CD8-positive, alpha-beta memory T cell (primary cell): ENCODE measurements at regions not wholly inside any gene's neighbourhood (a gene's known extent, or its start where the extent isn't known, plus 50 kb on each side); places are given as distances from the start of the nearest gene placed in this dataset.

Experiments
- CTCF ChIA-PET: fragments of 350-600 bp; sonication (Branson Sonifier 250); formaldehyde crosslinking; loops from one replicate; lab custom pipeline; 2021; ENCODE audit warnings: antibody characterized with exemption; lab: Charles Lee
- POLR2A ChIA-PET: fragments of 350-600 bp; sonication (Branson Sonifier 250); formaldehyde crosslinking; loops from one replicate; lab custom pipeline; 2021; ENCODE audit warnings: antibody characterized with exemption; lab: Charles Lee
- DNase-seq, 5 donors: peaks; one replicate each; pipeline versions ENCODE4 v3.0.0 to v3.0.0-alpha.2; 2020 to 2022; ENCODE audit warnings: mixed read lengths in 1 of 5
- H3K27ac ChIP-seq: one replicate; pipeline ENCODE4 v1.7.0; 2013; ENCODE audit warnings: low read depth, mild to moderate bottlenecking, low read length, moderate library complexity
- H3K27me3 ChIP-seq: 2 replicates; pipeline ENCODE4 v1.7.0; 2013; ENCODE audit warnings: low read length, mild to moderate bottlenecking; ENCODE audit not compliant: insufficient read depth, poor library complexity, severe bottlenecking
- H3K36me3 ChIP-seq: 2 replicates; pipeline ENCODE4 v1.7.0; 2013; ENCODE audit warnings: mild to moderate bottlenecking, low read length, moderate library complexity; ENCODE audit not compliant: insufficient read depth
- H3K4me1 ChIP-seq: 2 replicates; pipeline ENCODE4 v1.7.0; 2013; ENCODE audit warnings: mild to moderate bottlenecking, low read length, moderate library complexity; ENCODE audit not compliant: insufficient read depth
- H3K4me3 ChIP-seq: 2 replicates; pipeline ENCODE4 v1.7.0; 2013; ENCODE audit warnings: mild to moderate bottlenecking, low read length
- H3K9me3 ChIP-seq: 2 replicates; pipeline ENCODE4 v1.7.0; 2013; ENCODE audit warnings: mild to moderate bottlenecking, low read length
- H3K27ac Mint-ChIP-seq, 8 donors: one replicate each; pipeline ENCODE4 v1.8.0; 2020 to 2021; ENCODE audit warnings: mixed read lengths in 8 of 8, mild to moderate bottlenecking in 6 of 8, inconsistent platforms in 3 of 8, moderate library complexity in 3 of 8
- H3K27me3 Mint-ChIP-seq, 2 donors: one replicate each; pipeline ENCODE4 v1.8.0; 2020 to 2021; ENCODE audit warnings: mixed read lengths in 2 of 2, mild to moderate bottlenecking in 1 of 2, moderate library complexity in 1 of 2
- H3K36me3 Mint-ChIP-seq, 3 donors: one replicate each; pipeline ENCODE4 v1.8.0; 2020 to 2021; ENCODE audit warnings: mixed read lengths in 3 of 3, inconsistent platforms in 1 of 3, mild to moderate bottlenecking in 1 of 3
- H3K4me1 Mint-ChIP-seq, 3 donors: one replicate each; pipeline ENCODE4 v1.8.0; 2020 to 2021; ENCODE audit warnings: mixed read lengths in 3 of 3, inconsistent platforms in 1 of 3, mild to moderate bottlenecking in 1 of 3
- H3K4me3 Mint-ChIP-seq, 7 donors: one replicate each; pipeline ENCODE4 v1.8.0; 2020 to 2021; ENCODE audit warnings: mixed read lengths in 7 of 7, mild to moderate bottlenecking in 6 of 7, moderate library complexity in 4 of 7, inconsistent platforms in 2 of 7
- H3K9me3 Mint-ChIP-seq, 5 donors: one replicate each; pipeline ENCODE4 v1.8.0; 2020 to 2022; ENCODE audit warnings: mixed read lengths in 5 of 5, mild to moderate bottlenecking in 3 of 5, moderate library complexity in 2 of 5, inconsistent platforms in 1 of 5

GRCh38 chr4:89641367-89641687, 195.6 kb downstream of the SNCA start:
- H3K27me3 Mint-ChIP-seq: peaks cover 9 to 18% of the 10 kb centered on the region in 2 donors
- no peaks in the 10 kb centered on the region for H3K36me3 Mint-ChIP-seq
- Histone ChIP-seq H3K27ac (no peak overlapping the region), H3K9me3 (no peaks in the 10 kb centered on the region), H3K4me3 (no peak overlapping the region), H3K36me3 (no peaks in the 10 kb centered on the region), H3K4me1 (no peaks in the 10 kb centered on the region), H3K27me3 (no peaks in the 10 kb centered on the region)
- H3K9me3 Mint-ChIP-seq: no peaks in the 10 kb centered on the region
- ChIA-PET CTCF (no interaction called here), POLR2A (no interaction called here)
- H3K4me1 Mint-ChIP-seq: no peaks in the 10 kb centered on the region
- H3K4me3 Mint-ChIP-seq: no peak overlapping the region
- H3K27ac Mint-ChIP-seq: no peak overlapping the region
- no peak for DNase-seq

- Mint-ChIP-seq H3K4me3 (no peak overlapping the region), H3K36me3 (no peaks in the 10 kb centered on the region), H3K9me3 (no peaks in the 10 kb centered on the region), H3K4me1 (no peaks in the 10 kb centered on the region), H3K27me3 (peaks cover 9 to 18% of the 10 kb centered on the region in 2 donors), H3K27ac (no peak overlapping the region)
- ChIA-PET POLR2A (no interaction called here), CTCF (no interaction called here)
- no peaks in the 10 kb centered on the region for H3K4me1 ChIP-seq
- no peaks in the 10 kb centered on the region for H3K36me3 ChIP-seq
- H3K9me3 ChIP-seq: no peaks in the 10 kb centered on the region
- no peak overlapping the region for H3K4me3 ChIP-seq
- H3K27me3 ChIP-seq: no peaks in the 10 kb centered on the region
- no peak for DNase-seq
- no peak overlapping the region for H3K27ac ChIP-seq
Observed at GRCh38 chr4:89640620-89641366, 196.2 kb downstream of the SNCA start.

DNA sequence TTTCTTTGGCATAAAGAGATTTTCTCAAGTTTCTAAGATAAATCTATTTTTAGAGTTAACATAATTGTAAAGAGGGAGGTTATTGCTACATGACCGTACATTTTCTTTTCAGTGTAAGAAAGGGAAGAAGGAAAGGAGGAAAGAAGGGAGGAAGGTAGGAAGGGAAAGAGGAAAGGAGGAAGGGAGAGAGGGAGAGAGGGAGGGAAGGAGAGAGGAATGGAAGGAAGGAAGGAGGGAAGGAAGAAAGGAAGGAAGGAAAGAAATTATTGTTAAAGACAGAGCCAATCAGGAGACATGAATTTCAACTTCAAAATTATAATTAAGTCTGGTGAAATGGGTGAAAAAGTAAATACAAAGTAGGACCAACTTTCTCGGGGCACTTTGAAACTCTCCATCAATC, 197.6 kb downstream of the SNCA start:
- Mint-ChIP-seq H3K4me3 (no peak overlapping the region), H3K27me3 (peaks cover 9 to 18% of the 10 kb centered on the region in 2 donors), H3K9me3 (no peaks in the 10 kb centered on the region), H3K4me1 (no peaks in the 10 kb centered on the region), H3K36me3 (no peaks in the 10 kb centered on the region), H3K27ac (no peak overlapping the region)
- no peak for DNase-seq
- H3K4me1 ChIP-seq: no peaks in the 10 kb centered on the region
- H3K27me3 ChIP-seq: no peaks in the 10 kb centered on the region
- H3K36me3 ChIP-seq: no peaks in the 10 kb centered on the region
- ChIA-PET POLR2A (no interaction called here), CTCF (no interaction called here)
- no peaks in the 10 kb centered on the region for H3K9me3 ChIP-seq
- no peak overlapping the region for H3K27ac ChIP-seq
- H3K4me3 ChIP-seq: no peak overlapping the region

DNA sequence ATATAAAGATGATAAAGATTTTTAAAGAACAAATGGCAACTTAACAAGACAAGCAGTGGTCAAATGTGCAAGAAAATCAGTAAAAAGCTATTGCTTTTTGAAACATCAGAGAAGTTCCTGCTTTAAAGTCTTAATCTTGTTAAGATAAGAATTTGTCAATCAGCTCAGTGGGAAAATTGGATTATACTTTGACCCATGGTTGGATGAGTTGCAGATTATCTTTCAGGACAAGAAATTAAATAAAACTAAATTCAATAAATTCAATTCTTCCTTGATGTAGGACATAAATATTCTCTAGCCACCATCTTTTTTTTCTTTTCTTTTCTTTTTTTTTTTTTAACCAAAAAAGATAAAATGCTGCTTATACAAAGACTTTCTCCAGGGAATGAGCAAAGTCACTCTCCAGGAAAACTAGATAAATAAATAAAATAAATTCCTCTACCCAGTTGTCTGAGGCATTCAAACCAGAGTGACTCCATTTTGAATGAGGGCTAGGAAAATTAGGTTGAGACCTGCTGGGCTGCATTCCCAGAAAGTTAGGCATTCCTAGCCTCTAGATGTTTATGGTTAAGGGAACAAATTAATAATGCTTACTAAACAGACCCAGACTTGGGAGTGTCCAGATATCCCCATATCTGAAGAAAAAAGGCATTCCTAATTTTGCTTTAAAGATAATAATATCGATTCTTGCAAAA, 211.2 kb downstream of the SNCA start:
- Histone ChIP-seq H3K36me3 (no peaks in the 10 kb centered on the region), H3K4me3 (no peak overlapping the region), H3K9me3 (no peaks in the 10 kb centered on the region), H3K4me1 (no peaks in the 10 kb centered on the region), H3K27me3 (no peaks in the 10 kb centered on the region), H3K27ac (no peak overlapping the region)
- POLR2A ChIA-PET: no interaction called here
- Mint-ChIP-seq H3K4me1 (no peaks in the 10 kb centered on the region), H3K4me3 (no peak overlapping the region), H3K27ac (no peak overlapping the region), H3K27me3 (peaks cover 5 to 10% of the 10 kb centered on the region in 2 donors), H3K9me3 (peaks cover 0 to 6% (median 0%) of the 10 kb centered on the region in 5 donors), H3K36me3 (no peaks in the 10 kb centered on the region)
- CTCF ChIA-PET: no interaction called here
- DNase-seq: no peak

- peaks cover 3% of the 10 kb centered on the region in 2 donors for H3K27me3 Mint-ChIP-seq
- peaks cover 0 to 3% (median 0%) of the 10 kb centered on the region in 5 donors for H3K9me3 Mint-ChIP-seq
- H3K4me1 Mint-ChIP-seq: peaks cover 0 to 3% (median 0%) of the 10 kb centered on the region in 3 donors
- ChIA-PET CTCF (no interaction called here), POLR2A (no interaction called here)
- no peak overlapping the region for H3K27ac ChIP-seq
- no peaks in the 10 kb centered on the region for H3K36me3 Mint-ChIP-seq
- H3K4me3 Mint-ChIP-seq: no peak overlapping the region
- DNase-seq: no peak
- peaks cover 10% of the 10 kb centered on the region for H3K4me1 ChIP-seq
- H3K4me3 ChIP-seq: no peak overlapping the region
- H3K27ac Mint-ChIP-seq: no peak overlapping the region
- H3K9me3 ChIP-seq: no peaks in the 10 kb centered on the region
- no peaks in the 10 kb centered on the region for H3K27me3 ChIP-seq
- no peaks in the 10 kb centered on the region for H3K36me3 ChIP-seq
Observed at GRCh38 chr4:89619206-89619962, 217.6 kb downstream of the SNCA start.

GRCh38 chr4:89618151-89618550, 218.8 kb downstream of the SNCA start:
- Mint-ChIP-seq H3K27ac (no peak overlapping the region), H3K36me3 (no peaks in the 10 kb centered on the region), H3K4me1 (peaks cover 0 to 3% (median 0%) of the 10 kb centered on the region in 3 donors), H3K9me3 (peaks cover 0 to 3% (median 0%) of the 10 kb centered on the region in 5 donors), H3K4me3 (no peak overlapping the region), H3K27me3 (peaks cover 3% of the 10 kb centered on the region in 2 donors)
- H3K9me3 ChIP-seq: no peaks in the 10 kb centered on the region
- POLR2A ChIA-PET: no interaction called here
- H3K4me1 ChIP-seq: peaks cover 10% of the 10 kb centered on the region
- CTCF ChIA-PET: no interaction called here
- H3K4me3 ChIP-seq: no peak overlapping the region
- DNase-seq: no peak
- H3K36me3 ChIP-seq: no peaks in the 10 kb centered on the region
- no peaks in the 10 kb centered on the region for H3K27me3 ChIP-seq
- H3K27ac ChIP-seq: no peak overlapping the region

DNA sequence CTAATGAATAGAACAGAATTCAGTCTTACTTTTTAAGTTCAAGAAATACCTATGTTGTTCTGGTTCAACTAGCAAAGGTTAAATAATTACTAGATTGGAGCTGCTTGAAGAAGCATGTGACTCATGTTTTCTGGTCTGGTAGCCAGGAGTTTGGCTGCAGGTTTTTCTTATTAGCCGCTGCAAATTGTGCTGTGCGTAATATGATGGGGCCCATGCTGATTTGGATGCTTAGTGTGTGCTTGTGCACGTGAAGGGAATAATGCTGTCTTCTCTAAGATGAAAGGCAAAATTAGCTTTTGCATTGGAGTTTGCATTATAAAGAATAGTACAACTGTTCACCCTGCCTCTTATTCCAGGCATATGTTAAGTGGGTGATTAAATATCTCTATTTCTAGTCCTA, 219.6 kb downstream of the SNCA start:
- H3K36me3 ChIP-seq: no peaks in the 10 kb centered on the region
- H3K27me3 Mint-ChIP-seq: peaks cover 3% of the 10 kb centered on the region in 2 donors
- H3K9me3 ChIP-seq: no peaks in the 10 kb centered on the region
- no peak overlapping the region for H3K27ac Mint-ChIP-seq
- H3K27ac ChIP-seq: no peak overlapping the region
- DNase-seq: no peak
- no peaks in the 10 kb centered on the region for H3K27me3 ChIP-seq
- CTCF ChIA-PET: no interaction called here
- H3K4me3 Mint-ChIP-seq: no peak overlapping the region
- H3K4me1 Mint-ChIP-seq: peaks cover 0 to 3% (median 0%) of the 10 kb centered on the region in 3 donors
- no peaks in the 10 kb centered on the region for H3K36me3 Mint-ChIP-seq
- no peak overlapping the region for H3K4me3 ChIP-seq
- POLR2A ChIA-PET: no interaction called here
- H3K9me3 Mint-ChIP-seq: peaks cover 0 to 3% (median 0%) of the 10 kb centered on the region in 5 donors
- H3K4me1 ChIP-seq: peaks cover 10% of the 10 kb centered on the region

DNA sequence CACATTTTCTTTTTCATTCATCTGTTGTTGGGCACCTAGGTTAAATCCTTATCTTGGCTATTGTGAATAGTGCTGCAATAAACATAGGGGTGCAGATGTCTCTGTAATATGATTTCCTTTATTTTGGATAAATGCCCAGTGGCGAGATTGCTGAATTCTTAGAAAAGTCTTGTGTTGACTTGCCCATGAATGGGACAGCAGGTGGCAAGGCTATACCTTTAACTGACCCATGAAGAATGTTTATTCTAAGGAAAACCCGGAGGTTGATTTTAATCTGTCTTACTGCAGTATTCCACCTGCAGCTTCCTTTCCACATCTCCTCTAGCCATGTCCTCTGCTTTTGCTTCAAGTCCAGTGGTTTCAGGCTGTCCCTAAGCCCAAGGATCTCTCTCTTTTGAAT, 220.6 kb downstream of the SNCA start:
- peaks cover 10% of the 10 kb centered on the region for H3K4me1 ChIP-seq
- Mint-ChIP-seq H3K4me1 (peaks cover 0 to 3% (median 0%) of the 10 kb centered on the region in 3 donors), H3K36me3 (no peaks in the 10 kb centered on the region), H3K27ac (no peak overlapping the region), H3K27me3 (peaks cover 3% of the 10 kb centered on the region in 2 donors), H3K9me3 (no peaks in the 10 kb centered on the region), H3K4me3 (no peak overlapping the region)
- no peaks in the 10 kb centered on the region for H3K9me3 ChIP-seq
- POLR2A ChIA-PET: no interaction called here
- CTCF ChIA-PET: no interaction called here
- no peak overlapping the region for H3K4me3 ChIP-seq
- H3K27ac ChIP-seq: no peak overlapping the region
- no peaks in the 10 kb centered on the region for H3K36me3 ChIP-seq
- H3K27me3 ChIP-seq: no peaks in the 10 kb centered on the region
- DNase-seq: no peak
